ENCODE measurements at regions not wholly inside any gene's neighbourhood (a gene's known extent, or its start where the extent isn't known, plus 50 kb on each side); places are given as distances from the start of the nearest gene placed in this dataset.

GRCh38 chrX:45385757-45386156 lies 185.1 kb upstream of the DIPK2B start:
- TF ChIP-seq EP300 (IDR thresholded peaks at IDR 0.05) (no peak), CTCF (IDR thresholded peaks at IDR 0.05) (no peak), POLR2AphosphoS5 (IDR thresholded peaks at IDR 0.05) (no peak), POLR2A (IDR thresholded peaks at IDR 0.05) (no peak)
